Tongue (tissue), 1 donor: ENCODE measurements at regions not wholly inside any gene's neighbourhood (a gene's known extent, or its start where the extent isn't known, plus 50 kb on each side); places are given as distances from the start of the nearest gene placed in this dataset. TPM values are rescaled to one million over a fixed set of nuclear protein-coding genes. Genes with fewer than 3 reads are reported as not detected.

ENCODE experiments used
- small RNA-seq: library from RNA; depleted of rRNA; stranded (forward); fragments of <200 nt; gene quantifications from one replicate; pipeline ENCODE3, GENCODE V24; 2014; ENCODE audit warnings: low replicate concordance

Small RNAs in the stretch of these regions (small RNA-seq; reads per million reads assigned to genes)
- not detected for gene AC092266.1
- not detected for gene RF00019
